ENCODE measurements at regions not wholly inside any gene's neighbourhood (a gene's known extent, or its start where the extent isn't known, plus 50 kb on each side); places are given as distances from the start of the nearest gene placed in this dataset.

DNA sequence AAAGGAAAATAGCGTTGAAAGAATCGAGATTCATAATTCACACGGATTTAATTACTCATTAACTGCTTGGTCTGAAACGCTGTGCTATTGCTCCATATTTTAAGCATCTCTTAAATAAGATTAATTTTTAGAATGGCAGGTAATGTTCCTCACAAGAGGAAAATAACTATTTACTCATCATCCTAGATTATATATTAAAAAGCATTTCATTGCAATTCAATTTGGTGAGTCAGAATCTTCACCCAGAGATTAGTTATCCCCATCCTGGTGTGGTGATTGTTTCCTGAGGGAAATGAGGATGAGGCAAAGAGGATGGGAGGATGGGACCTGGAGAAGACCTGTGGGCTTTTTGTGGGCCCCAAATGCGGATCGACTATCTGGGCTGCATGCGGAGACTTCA lies 145.5 kb upstream of the MAP1B start:
- no peak overlapping the region for H3K27ac ChIP-seq
- no peaks in the 10 kb centered on the region for H3K9me3 ChIP-seq
- 89 to 91% methylated on average over 7 of the region's 7 CpGs for WGBS, 2 donors
- no peak overlapping the region for H3K4me3 ChIP-seq
- no peaks in the 10 kb centered on the region for H3K27me3 ChIP-seq
- no peak for TF ChIP-seq POLR2A (IDR thresholded peaks at IDR 0.05)
- TF ChIP-seq, protein P1, sequence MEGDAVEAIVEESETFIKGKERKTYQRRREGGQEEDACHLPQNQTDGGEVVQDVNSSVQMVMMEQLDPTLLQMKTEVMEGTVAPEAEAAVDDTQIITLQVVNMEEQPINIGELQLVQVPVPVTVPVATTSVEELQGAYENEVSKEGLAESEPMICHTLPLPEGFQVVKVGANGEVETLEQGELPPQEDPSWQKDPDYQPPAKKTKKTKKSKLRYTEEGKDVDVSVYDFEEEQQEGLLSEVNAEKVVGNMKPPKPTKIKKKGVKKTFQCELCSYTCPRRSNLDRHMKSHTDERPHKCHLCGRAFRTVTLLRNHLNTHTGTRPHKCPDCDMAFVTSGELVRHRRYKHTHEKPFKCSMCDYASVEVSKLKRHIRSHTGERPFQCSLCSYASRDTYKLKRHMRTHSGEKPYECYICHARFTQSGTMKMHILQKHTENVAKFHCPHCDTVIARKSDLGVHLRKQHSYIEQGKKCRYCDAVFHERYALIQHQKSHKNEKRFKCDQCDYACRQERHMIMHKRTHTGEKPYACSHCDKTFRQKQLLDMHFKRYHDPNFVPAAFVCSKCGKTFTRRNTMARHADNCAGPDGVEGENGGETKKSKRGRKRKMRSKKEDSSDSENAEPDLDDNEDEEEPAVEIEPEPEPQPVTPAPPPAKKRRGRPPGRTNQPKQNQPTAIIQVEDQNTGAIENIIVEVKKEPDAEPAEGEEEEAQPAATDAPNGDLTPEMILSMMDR (IDR thresholded peaks at IDR 0.05) = no peak
- no peak for DNase-seq
- H3K4me1 ChIP-seq = no peaks in the 10 kb centered on the region
- intact Hi-C loops (cut with DNase I; ENCODE audit: low total_unique reads) = no loop called here
- no peaks in the 10 kb centered on the region for H3K36me3 ChIP-seq (ENCODE audit: low read depth, missing control alignments)

DNA sequence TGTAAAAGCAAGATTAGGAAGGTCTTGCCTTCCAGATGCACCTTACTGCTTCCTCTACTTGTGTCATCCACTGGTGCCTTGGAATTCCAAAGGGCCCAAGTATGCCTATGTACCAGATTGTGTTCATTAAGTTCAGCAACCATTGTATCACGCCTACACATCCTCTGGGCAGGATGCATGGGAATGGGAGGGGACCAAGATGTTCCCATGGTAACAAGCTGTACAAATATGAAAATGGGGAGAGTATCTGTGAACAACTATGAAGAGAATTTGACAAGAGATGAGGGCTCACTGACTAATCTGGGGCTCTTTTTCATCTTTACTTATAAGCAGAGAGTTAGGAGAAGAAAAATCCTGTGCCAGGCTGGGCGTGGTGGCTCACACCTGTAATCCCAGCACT lies 137.8 kb upstream of the MAP1B start:
- TF ChIP-seq, protein P1 (IDR thresholded peaks at IDR 0.05) = no peak
- TF ChIP-seq POLR2A (IDR thresholded peaks at IDR 0.05) = no peak
- 93% methylated on average over 2 of the region's 2 CpGs for WGBS, 2 donors
- H3K4me3 ChIP-seq = no peak overlapping the region
- no peak overlapping the region for H3K27ac ChIP-seq
- H3K36me3 ChIP-seq (ENCODE audit: low read depth, missing control alignments) = no peaks in the 10 kb centered on the region
- no peaks in the 10 kb centered on the region for H3K27me3 ChIP-seq
- intact Hi-C loops (cut with DNase I; ENCODE audit: low total_unique reads) = no loop called here
- peaks cover 15% of the 10 kb centered on the region for H3K4me1 ChIP-seq
- no peaks in the 10 kb centered on the region for H3K9me3 ChIP-seq
- DNase-seq = no peak

DNA sequence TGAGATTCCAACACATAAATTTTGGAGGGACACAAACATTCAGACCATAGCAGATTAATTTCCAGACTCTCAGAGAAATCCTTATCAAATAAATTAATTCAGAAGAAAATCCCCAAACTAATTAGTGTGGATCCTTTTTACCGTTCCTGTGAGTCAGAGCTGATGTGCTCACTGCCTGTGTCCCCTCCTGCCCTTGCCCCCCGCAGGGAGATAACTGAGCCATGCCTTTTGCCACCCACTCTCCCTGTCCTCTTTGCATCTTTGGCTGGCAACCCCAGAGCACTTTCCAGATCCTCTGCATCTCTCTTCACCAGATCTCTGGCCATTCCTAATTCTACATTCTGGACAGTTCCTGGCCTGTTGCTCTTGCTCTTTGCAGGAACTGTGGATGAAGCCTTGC lies 135.4 kb upstream of the MAP1B start:
- WGBS, 2 donors = 52 to 73% methylated on average over 2 of the region's 2 CpGs
- no peak for DNase-seq
- Histone ChIP-seq H3K9me3 (no peaks in the 10 kb centered on the region), H3K27ac (peak overlapping the region in 1 of 2 donors; percentile 83), H3K36me3 (ENCODE audit: low read depth, missing control alignments) (no peaks in the 10 kb centered on the region), H3K4me3 (no peak overlapping the region), H3K27me3 (no peaks in the 10 kb centered on the region), H3K4me1 (peaks cover 26% of the 10 kb centered on the region)
- intact Hi-C loops (cut with DNase I; ENCODE audit: low total_unique reads) = no loop called here
- TF ChIP-seq, protein P1 (IDR thresholded peaks at IDR 0.05) = no peak
- no peak for TF ChIP-seq POLR2A (IDR thresholded peaks at IDR 0.05)

DNA sequence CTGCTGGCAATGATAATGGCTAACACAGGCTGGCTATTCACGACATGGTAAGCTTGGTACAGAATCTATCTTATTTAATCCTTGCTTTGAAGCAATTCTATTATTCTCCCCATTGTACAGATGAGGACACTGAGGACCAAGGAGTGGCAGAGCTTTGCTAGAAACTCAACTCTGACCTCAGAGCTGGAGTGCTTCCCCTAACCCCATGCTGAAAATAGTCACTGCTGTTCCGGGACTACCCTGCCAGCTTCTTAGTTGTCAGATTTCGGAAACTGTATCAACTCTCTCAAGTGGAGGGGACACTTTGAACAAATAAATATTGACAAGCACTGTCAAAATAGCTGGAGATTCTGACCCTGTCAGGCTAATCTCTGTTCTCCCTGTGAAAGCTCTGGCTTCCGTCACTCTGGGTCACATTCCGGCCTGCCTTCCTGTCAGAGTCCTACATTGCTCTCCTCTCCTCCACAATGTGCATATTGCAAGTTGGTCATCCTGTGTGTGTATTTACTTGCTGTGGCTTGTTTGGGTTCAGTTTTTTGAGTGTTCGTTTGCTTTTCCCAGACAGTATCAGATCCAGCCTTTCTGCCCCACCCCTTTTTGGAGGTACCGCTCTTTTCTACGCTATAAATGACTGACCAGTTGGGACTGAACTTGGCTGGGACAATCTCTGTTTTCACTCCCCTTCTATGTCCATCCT lies 134.3 kb upstream of the MAP1B start:
- Histone ChIP-seq H3K9me3 (no peaks in the 10 kb centered on the region), H3K4me3 (no peak overlapping the region), H3K27me3 (no peaks in the 10 kb centered on the region), H3K36me3 (ENCODE audit: low read depth, missing control alignments) (no peaks in the 10 kb centered on the region), H3K4me1 (peaks cover 26% of the 10 kb centered on the region), H3K27ac (peak overlapping the region; percentile 81 to 83)
- no peak for DNase-seq
- 60% methylated on average over 8 of the region's 8 CpGs for WGBS, 2 donors
- TF ChIP-seq POLR2A (IDR thresholded peaks at IDR 0.05) = no peak
- TF ChIP-seq, protein P1 (IDR thresholded peaks at IDR 0.05) = no peak
- intact Hi-C loops (cut with DNase I; ENCODE audit: low total_unique reads) = no loop called here

DNA sequence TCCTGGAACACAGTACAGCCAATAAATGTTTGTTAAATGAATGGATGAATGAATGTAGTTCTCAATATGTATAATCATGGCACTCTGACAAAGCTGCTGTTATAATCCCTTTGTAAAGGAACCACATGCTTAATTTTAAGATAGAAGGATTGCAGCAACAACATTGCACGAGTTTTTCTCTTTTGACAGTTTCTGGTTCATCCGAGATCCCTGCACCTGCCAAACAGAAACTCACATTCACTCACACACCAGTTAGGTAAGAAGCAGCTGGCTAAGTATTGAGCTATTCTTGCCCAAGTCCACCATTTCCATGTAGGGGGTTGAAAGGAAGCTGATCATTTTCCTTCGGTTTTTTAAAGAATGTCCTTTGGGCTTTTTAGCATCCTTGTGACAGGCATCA lies 133.7 kb upstream of the MAP1B start:
- TF ChIP-seq, protein P1 (IDR thresholded peaks at IDR 0.05) = no peak
- TF ChIP-seq POLR2A (IDR thresholded peaks at IDR 0.05) = no peak
- WGBS, 2 donors = 53 to 61% methylated on average over 3 of the region's 3 CpGs
- Histone ChIP-seq H3K36me3 (ENCODE audit: low read depth, missing control alignments) (no peaks in the 10 kb centered on the region), H3K4me3 (no peak overlapping the region), H3K9me3 (no peaks in the 10 kb centered on the region), H3K4me1 (peaks cover 26% of the 10 kb centered on the region), H3K27ac (peak overlapping the region; percentile 81 to 83), H3K27me3 (no peaks in the 10 kb centered on the region)
- DNase-seq = no peak
- intact Hi-C loops (cut with DNase I; ENCODE audit: low total_unique reads) = no loop called here

Data from testis (tissue), 2 donors.